Panc1 (cell line): ENCODE measurements at regions not wholly inside any gene's neighbourhood (a gene's known extent, or its start where the extent isn't known, plus 50 kb on each side); places are given as distances from the start of the nearest gene placed in this dataset.

Experiments used
- ATAC-seq: fragments of 200-7000 bp; cut with Tn5 transposase; 2 replicates; pipeline ENCODE4 v1.9.1; 2020; ENCODE audit warnings: mild to moderate bottlenecking, moderate library complexity
- BruUV-seq: library from RNA; stranded (reverse); fragments of 400-500 nt; replicated peaks from 2 replicates; lab custom pipeline; 2021; lab: Mats Ljungman, UMichigan
- CTCF ChIA-PET: fragments of 300-600 bp; sonication (Branson Sonifier 250); formaldehyde crosslinking; loops from one replicate; lab custom pipeline; 2022; ENCODE audit warnings: antibody characterized with exemption; lab: Charles Lee
- POLR2A ChIA-PET: fragments of 300-600 bp; sonication (Branson Sonifier 250); formaldehyde crosslinking; loops from one replicate; lab custom pipeline; 2022; ENCODE audit warnings: antibody characterized with exemption; lab: Charles Lee
- DNase-seq: peaks from one replicate; pipeline ENCODE4 v3.0.0-alpha.2; 2010; ENCODE audit warnings: low read depth, low spot score
- H3K27ac ChIP-seq: 2 replicates; pipeline ENCODE4 v1.5.1; 2011; ENCODE audit warnings: mild to moderate bottlenecking, low read length, inconsistent platforms
- H3K27me3 ChIP-seq: fragments of 200-500 bp; sonication (Bioruptor generic); 2 replicates; pipeline ENCODE4 v1.6.0; 2014; ENCODE audit warnings: low read length, inconsistent platforms; ENCODE audit not compliant: control insufficient read depth, insufficient read depth
- H3K36me3 ChIP-seq: fragments of 200-500 bp; sonication (Bioruptor generic); 2 replicates; pipeline ENCODE4 v1.5.1; 2014; ENCODE audit warnings: inconsistent platforms, mild to moderate bottlenecking, low read length, moderate library complexity; ENCODE audit not compliant: control insufficient read depth, insufficient read depth
- H3K4me1 ChIP-seq: 2 replicates; pipeline ENCODE4 v1.5.1; 2011; ENCODE audit warnings: inconsistent platforms, mild to moderate bottlenecking, low read length, moderate library complexity; ENCODE audit not compliant: control insufficient read depth, insufficient read depth
- H3K4me3 ChIP-seq, 2 experiments: 2 replicates each; pipeline ENCODE4 v1.5.1; 2011 to 2012; ENCODE audit warnings: low read depth in 2 of 2, low read length in 2 of 2, mild to moderate bottlenecking in 2 of 2, inconsistent platforms in 1 of 2, moderate library complexity in 1 of 2
- H3K9me3 ChIP-seq: fragments of 200-500 bp; sonication (Bioruptor generic); 2 replicates; pipeline ENCODE4 v1.5.1; 2014; ENCODE audit warnings: low read depth, mild to moderate bottlenecking, inconsistent platforms, low read length, moderate library complexity; ENCODE audit not compliant: control insufficient read depth, insufficient read depth
- POLR2AphosphoS5 ChIP-seq: IDR thresholded peaks from 2 replicates; pipeline ENCODE4 v1.6.1; 2012; ENCODE audit warnings: mild to moderate bottlenecking, low read depth, low read length, moderate library complexity
- SIN3A ChIP-seq: IDR thresholded peaks from 2 replicates; pipeline ENCODE4 v1.6.1; 2012; ENCODE audit warnings: low read depth, mild to moderate bottlenecking, low read length, moderate library complexity, borderline replicate concordance; ENCODE audit not compliant: insufficient read depth
- TCF7L2 ChIP-seq: IDR thresholded peaks from 2 replicates; pipeline ENCODE4 v1.6.1; 2011; ENCODE audit warnings: mild to moderate bottlenecking, low read depth, low read length, inconsistent platforms
- in situ Hi-C: cut with HindIII; loops from 2 replicates; pipeline ENCODE4 v1.10.0; 2016; ENCODE audit warnings: low sequenced_read_pairs, low pct_unique_long_range_greater_than_20kb
- intact Hi-C: fragments of 100-400 bp; cut with micrococcal nuclease; formaldehyde crosslinking; loops from one replicate; pipeline ENCODE4 v1.10.0; 2022; ENCODE audit not compliant: unreplicated experiment
- TF ChIP-seq, protein P1 (sequence below): fragments of 450-650 bp; IDR thresholded peaks from 2 replicates; pipeline ENCODE4 v1.5.1; 2017; ENCODE audit warnings: mild to moderate bottlenecking
- TF ChIP-seq, protein P2 (sequence below), 2 experiments: IDR thresholded peaks; 2 replicates each; pipeline ENCODE4 v1.6.1; 2011 to 2012; ENCODE audit warnings: low read depth in 2 of 2, control low read depth in 1 of 2, low read length in 1 of 2, mild to moderate bottlenecking in 1 of 2, moderate library complexity in 1 of 2; ENCODE audit not compliant: insufficient read depth in 1 of 2

DNA sequence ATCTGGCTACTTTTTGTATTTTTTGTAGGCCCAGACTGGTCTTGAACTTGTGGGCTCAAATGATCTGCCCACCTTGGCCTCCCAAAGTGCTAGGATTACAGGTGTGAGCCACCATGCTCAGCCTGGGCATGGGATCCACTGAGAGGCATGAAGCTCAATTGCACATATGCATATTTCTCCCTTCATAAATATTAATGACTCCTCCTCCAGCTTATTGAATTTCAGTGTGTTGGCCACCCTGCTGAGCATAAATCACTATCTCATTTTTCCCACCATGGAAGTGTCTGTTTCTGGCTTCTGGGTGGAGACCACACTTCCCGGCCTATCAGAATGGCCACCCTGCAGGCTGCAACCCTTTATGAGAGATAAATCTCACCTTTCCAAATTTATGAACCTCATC lies 53.6 kb upstream of the KIF16B start:
- Histone ChIP-seq H3K4me3 (no peak overlapping the region), H3K4me1 (no peaks in the 10 kb centered on the region; the same call in 1 of the 2 replicates), H3K27ac (no peak overlapping the region), H3K27me3 (no peaks in the 10 kb centered on the region; the same call in 1 of the 2 replicates), H3K36me3 (no peaks in the 10 kb centered on the region), H3K9me3 (no peaks in the 10 kb centered on the region)
- CTCF ChIA-PET = no interaction called here
- intact Hi-C loops (no loop called here), in situ Hi-C loops (no loop called here)
- DNase-seq = no peak
- TF ChIP-seq POLR2AphosphoS5 (no peak), SIN3A (no peak), TCF7L2 (no peak)
- TF ChIP-seq, protein P1, sequence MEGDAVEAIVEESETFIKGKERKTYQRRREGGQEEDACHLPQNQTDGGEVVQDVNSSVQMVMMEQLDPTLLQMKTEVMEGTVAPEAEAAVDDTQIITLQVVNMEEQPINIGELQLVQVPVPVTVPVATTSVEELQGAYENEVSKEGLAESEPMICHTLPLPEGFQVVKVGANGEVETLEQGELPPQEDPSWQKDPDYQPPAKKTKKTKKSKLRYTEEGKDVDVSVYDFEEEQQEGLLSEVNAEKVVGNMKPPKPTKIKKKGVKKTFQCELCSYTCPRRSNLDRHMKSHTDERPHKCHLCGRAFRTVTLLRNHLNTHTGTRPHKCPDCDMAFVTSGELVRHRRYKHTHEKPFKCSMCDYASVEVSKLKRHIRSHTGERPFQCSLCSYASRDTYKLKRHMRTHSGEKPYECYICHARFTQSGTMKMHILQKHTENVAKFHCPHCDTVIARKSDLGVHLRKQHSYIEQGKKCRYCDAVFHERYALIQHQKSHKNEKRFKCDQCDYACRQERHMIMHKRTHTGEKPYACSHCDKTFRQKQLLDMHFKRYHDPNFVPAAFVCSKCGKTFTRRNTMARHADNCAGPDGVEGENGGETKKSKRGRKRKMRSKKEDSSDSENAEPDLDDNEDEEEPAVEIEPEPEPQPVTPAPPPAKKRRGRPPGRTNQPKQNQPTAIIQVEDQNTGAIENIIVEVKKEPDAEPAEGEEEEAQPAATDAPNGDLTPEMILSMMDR = no peak
- TF ChIP-seq, protein P2, sequence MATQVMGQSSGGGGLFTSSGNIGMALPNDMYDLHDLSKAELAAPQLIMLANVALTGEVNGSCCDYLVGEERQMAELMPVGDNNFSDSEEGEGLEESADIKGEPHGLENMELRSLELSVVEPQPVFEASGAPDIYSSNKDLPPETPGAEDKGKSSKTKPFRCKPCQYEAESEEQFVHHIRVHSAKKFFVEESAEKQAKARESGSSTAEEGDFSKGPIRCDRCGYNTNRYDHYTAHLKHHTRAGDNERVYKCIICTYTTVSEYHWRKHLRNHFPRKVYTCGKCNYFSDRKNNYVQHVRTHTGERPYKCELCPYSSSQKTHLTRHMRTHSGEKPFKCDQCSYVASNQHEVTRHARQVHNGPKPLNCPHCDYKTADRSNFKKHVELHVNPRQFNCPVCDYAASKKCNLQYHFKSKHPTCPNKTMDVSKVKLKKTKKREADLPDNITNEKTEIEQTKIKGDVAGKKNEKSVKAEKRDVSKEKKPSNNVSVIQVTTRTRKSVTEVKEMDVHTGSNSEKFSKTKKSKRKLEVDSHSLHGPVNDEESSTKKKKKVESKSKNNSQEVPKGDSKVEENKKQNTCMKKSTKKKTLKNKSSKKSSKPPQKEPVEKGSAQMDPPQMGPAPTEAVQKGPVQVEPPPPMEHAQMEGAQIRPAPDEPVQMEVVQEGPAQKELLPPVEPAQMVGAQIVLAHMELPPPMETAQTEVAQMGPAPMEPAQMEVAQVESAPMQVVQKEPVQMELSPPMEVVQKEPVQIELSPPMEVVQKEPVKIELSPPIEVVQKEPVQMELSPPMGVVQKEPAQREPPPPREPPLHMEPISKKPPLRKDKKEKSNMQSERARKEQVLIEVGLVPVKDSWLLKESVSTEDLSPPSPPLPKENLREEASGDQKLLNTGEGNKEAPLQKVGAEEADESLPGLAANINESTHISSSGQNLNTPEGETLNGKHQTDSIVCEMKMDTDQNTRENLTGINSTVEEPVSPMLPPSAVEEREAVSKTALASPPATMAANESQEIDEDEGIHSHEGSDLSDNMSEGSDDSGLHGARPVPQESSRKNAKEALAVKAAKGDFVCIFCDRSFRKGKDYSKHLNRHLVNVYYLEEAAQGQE (IDR thresholded peaks at IDR 0.05; ENCODE audit: insufficient read depth in 1 of 2, low read depth in 2 of 2, low read length in 1 of 2) = no peak
- no peak for ATAC-seq
- BruUV-seq = no TSS peak
- POLR2A ChIA-PET = no interaction called here

GRCh38 chr20:16624106-16624505 lies 50.9 kb upstream of the KIF16B start:
- no TSS peak for BruUV-seq
- intact Hi-C loops = no loop called here

More at GRCh38 chr20:16624106-16624505, 50.9 kb upstream of the KIF16B start:
- ATAC-seq (no peak), DNase-seq (no peak)
- H3K4me1 ChIP-seq = no peaks in the 10 kb centered on the region
- H3K27ac ChIP-seq = no peak overlapping the region
- ChIA-PET POLR2A (no interaction called here), CTCF (no interaction called here)
- H3K36me3 ChIP-seq = no peaks in the 10 kb centered on the region
- no peaks in the 10 kb centered on the region; the same call in 1 of the 2 replicates for H3K27me3 ChIP-seq
- H3K9me3 ChIP-seq = no peaks in the 10 kb centered on the region
- no peak overlapping the region for H3K4me3 ChIP-seq
- TF ChIP-seq, protein P1 = no peak
- TF ChIP-seq, protein P2 (IDR thresholded peaks at IDR 0.05; ENCODE audit: insufficient read depth in 1 of 2, low read depth in 2 of 2, low read length in 1 of 2) = no peak
- TF ChIP-seq TCF7L2 (no peak), POLR2AphosphoS5 (no peak), SIN3A (no peak)
- in situ Hi-C loops = no loop called here
